ENCODE measurements at regions not wholly inside any gene's neighbourhood (a gene's known extent, or its start where the extent isn't known, plus 50 kb on each side); places are given as distances from the start of the nearest gene placed in this dataset.

DNA sequence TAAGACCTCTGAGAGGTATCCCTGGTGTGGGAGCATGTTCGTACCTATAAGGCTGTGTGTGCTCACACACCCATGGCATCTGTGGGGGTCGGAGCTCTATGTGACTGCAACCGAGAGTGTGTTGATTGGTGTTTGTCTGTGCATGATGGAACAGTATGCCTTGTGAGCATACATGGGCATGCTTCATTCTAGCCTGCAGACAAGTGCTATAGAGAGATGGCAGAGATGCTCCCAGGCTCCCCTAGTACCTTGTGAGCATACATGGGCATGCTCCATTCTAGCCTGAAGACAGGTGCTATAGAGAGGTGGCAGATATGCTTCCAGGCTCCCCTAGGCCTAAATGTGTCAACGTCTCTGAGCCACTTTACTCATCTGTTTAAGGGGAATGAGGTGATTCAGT is 447.5 kb downstream of the INSC start:
- no peak for ATAC-seq
- no peaks in the 10 kb centered on the region for H3K36me3 ChIP-seq
- no peak overlapping the region for H3K4me3 ChIP-seq
- intact Hi-C loops (cut with DNase I) = no loop called here
- peaks cover 0 to 17% (median 3%) of the 10 kb centered on the region in 9 donors for H3K4me1 ChIP-seq
- TF ChIP-seq, protein P1, sequence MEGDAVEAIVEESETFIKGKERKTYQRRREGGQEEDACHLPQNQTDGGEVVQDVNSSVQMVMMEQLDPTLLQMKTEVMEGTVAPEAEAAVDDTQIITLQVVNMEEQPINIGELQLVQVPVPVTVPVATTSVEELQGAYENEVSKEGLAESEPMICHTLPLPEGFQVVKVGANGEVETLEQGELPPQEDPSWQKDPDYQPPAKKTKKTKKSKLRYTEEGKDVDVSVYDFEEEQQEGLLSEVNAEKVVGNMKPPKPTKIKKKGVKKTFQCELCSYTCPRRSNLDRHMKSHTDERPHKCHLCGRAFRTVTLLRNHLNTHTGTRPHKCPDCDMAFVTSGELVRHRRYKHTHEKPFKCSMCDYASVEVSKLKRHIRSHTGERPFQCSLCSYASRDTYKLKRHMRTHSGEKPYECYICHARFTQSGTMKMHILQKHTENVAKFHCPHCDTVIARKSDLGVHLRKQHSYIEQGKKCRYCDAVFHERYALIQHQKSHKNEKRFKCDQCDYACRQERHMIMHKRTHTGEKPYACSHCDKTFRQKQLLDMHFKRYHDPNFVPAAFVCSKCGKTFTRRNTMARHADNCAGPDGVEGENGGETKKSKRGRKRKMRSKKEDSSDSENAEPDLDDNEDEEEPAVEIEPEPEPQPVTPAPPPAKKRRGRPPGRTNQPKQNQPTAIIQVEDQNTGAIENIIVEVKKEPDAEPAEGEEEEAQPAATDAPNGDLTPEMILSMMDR (IDR thresholded peaks at IDR 0.05) = no peak
- H3K27ac ChIP-seq = no peak overlapping the region
- H3K27me3 ChIP-seq = peaks cover 0 to 5% (median 0%) of the 10 kb centered on the region in 7 donors
- H3K9me3 ChIP-seq = no peaks in the 10 kb centered on the region
- 91 to 97% methylated on average over 4 of the region's 4 CpGs for WGBS, 2 donors
- no peak for DNase-seq

DNA sequence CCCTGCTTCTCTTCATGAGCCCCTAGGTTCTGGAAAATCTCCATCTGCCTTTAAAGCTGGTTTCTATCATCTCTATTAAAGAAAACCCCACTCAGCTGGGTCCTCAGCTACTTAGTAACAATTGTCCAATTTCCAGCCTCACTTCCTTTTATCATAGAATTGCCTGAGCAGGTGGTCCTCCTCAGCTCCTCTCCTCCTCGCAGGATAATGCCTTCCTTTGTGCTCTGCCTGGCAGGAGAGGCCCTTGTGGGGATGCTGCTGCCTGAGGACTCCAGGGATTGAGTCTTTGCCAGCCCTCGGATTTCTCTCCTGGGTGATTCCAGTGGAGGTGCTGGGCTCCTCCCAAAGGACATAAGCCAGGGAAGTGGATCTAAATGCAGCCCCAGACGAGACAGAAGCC is 448.3 kb downstream of the INSC start:
- WGBS, 2 donors = 46 to 49% methylated on average over 3 of the region's 3 CpGs
- TF ChIP-seq, protein P1 (IDR thresholded peaks at IDR 0.05) = no peak
- H3K27ac ChIP-seq = no peak overlapping the region
- no peaks in the 10 kb centered on the region for H3K36me3 ChIP-seq
- DNase-seq (no peak), ATAC-seq (no peak)
- H3K27me3 ChIP-seq = peaks cover 0 to 5% (median 0%) of the 10 kb centered on the region in 7 donors
- H3K9me3 ChIP-seq = no peaks in the 10 kb centered on the region
- peaks cover 0 to 19% (median 3%) of the 10 kb centered on the region in 9 donors for H3K4me1 ChIP-seq
- intact Hi-C loops (cut with DNase I) = no loop called here
- no peak overlapping the region for H3K4me3 ChIP-seq

DNA sequence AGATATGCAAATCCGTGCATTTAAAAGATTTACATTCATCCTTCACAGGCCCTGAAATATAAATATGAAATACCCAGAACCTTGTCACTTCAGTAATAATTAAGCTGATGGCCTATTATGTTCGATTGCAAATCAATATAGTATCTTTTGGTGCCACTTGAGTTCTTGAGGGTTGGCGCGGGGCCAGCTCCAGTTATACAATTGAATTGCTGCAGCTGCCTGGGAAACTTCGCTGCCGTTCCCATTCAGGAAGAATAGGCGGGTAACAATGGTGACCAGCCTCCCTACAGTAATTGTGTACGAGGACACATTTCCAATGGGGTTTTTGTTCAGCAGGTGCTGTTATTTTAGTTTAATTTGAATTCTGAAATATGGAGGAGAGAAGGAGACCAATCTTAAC is 451.2 kb downstream of the INSC start:
- H3K9me3 ChIP-seq = no peaks in the 10 kb centered on the region

DNA sequence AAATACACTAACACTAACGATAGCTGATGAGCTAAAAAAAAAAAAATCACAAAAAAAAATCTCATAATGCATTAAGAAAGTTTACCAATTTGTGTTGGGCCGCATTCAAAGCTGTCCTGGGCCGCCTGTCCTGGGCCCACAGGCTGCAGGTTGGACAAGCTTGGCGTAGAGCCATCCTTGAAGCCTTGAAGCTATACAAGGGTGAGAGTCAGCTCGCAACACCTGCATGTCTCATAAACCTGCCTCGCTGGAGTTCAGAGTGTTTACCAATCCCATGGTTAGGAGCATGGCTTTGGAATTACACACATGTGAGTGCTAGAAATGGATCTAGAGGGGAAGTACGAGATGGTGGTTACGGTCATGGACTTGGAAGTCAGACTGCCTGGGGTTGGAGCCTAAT is 453.7 kb downstream of the INSC start:
- Histone ChIP-seq H3K4me1 (peaks cover 0 to 42% (median 12%) of the 10 kb centered on the region in 9 donors), H3K27ac (peak overlapping the region in 3 of 10 donors; percentile 61 to 78 (median 74)), H3K27me3 (no peaks in the 10 kb centered on the region), H3K36me3 (no peaks in the 10 kb centered on the region), H3K4me3 (no peak overlapping the region), H3K9me3 (no peaks in the 10 kb centered on the region)
- TF ChIP-seq, protein P1 (IDR thresholded peaks at IDR 0.05) = no peak
- 96 to 97% methylated on average over 8 of the region's 8 CpGs for WGBS, 2 donors
- ATAC-seq (no peak), DNase-seq (no peak)
- intact Hi-C loops (cut with DNase I) = no loop called here

More for the DNA sequence above, 451.2 kb downstream of the INSC start:
- peaks cover 0 to 42% (median 12%) of the 10 kb centered on the region in 9 donors for H3K4me1 ChIP-seq
- H3K36me3 ChIP-seq = no peaks in the 10 kb centered on the region
- H3K27me3 ChIP-seq = no peaks in the 10 kb centered on the region
- intact Hi-C loops (cut with DNase I) = no loop called here
- peak overlapping the region in 2 of 10 donors; percentile 34 to 35 for H3K27ac ChIP-seq
- ATAC-seq (no peak), DNase-seq (peak; percentile 25 to 32)
- WGBS, 2 donors = 66 to 72% methylated on average over 8 of the region's 8 CpGs
- no peak overlapping the region for H3K4me3 ChIP-seq
- TF ChIP-seq, protein P1 (IDR thresholded peaks at IDR 0.05) = no peak

All from heart right ventricle (tissue), 16 donors.